Stimulated activated CD4-positive, alpha-beta T cell treated with anti-CD3 and anti-CD28 coated beads, Interleukin-15, amount 100 ng/mL, for 24 hours (primary cell): ENCODE measurements at regions not wholly inside any gene's neighbourhood (a gene's known extent, or its start where the extent isn't known, plus 50 kb on each side); places are given as distances from the start of the nearest gene placed in this dataset.
"Not testable (repeated sequence)": the region's sequence is repeated elsewhere in the genome, so short reads cannot be mapped to it uniquely, and the experiment has no call there.

Experiments used
- DNase-seq: peaks from one replicate; pipeline ENCODE4 v3.0.0-alpha.2; 2020

GRCh38 chr2:234590076-234590475 lies 93.2 kb upstream of the ARL4C start:
- no peak for DNase-seq

- no peak for DNase-seq
Observed at GRCh38 chr2:234588054-234588430, 91.2 kb upstream of the ARL4C start.

- no peak for DNase-seq
Observed at GRCh38 chr2:234587341-234588053, 90.6 kb upstream of the ARL4C start.

- DNase-seq, result no peak
Observed at GRCh38 chr2:234583331-234583730, 86.5 kb upstream of the ARL4C start.

- DNase-seq, result no peak
Observed at GRCh38 chr2:234580686-234581085, 83.8 kb upstream of the ARL4C start.

GRCh38 chr2:234579231-234579962 lies 82.5 kb upstream of the ARL4C start:
- no peak for DNase-seq

- DNase-seq, result no peak
Observed at GRCh38 chr2:234578389-234578788, 81.5 kb upstream of the ARL4C start.

- no peak for DNase-seq
Observed at GRCh38 chr2:234577191-234577590, 80.3 kb upstream of the ARL4C start.

GRCh38 chr2:234571620-234572407 lies 74.9 kb upstream of the ARL4C start:
- no peak for DNase-seq

- DNase-seq, result no peak
Observed at GRCh38 chr2:234570476-234570875, 73.6 kb upstream of the ARL4C start.

GRCh38 chr2:234569776-234570430 lies 73.0 kb upstream of the ARL4C start:
- no peak for DNase-seq

DNA sequence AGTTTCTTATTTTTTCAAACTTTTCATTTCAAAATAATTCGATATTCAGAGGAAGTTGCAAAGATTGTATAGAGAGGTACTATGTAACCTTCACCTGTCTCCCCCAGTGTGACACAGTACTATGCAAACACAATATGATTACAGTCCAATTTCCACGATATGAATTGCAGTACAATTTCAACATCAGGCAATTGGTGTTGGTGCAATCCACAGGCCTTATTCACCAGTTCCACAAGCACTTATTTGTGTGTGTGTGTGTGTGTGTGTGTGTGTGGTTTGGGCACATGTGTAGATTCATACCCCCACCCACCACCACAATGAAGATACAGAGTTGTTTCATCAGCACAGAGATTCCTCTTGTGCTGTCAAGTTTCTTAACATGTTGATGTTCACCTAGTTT lies 69.7 kb upstream of the ARL4C start:
- DNase-seq, result no peak

GRCh38 chr2:234565842-234566619 lies 69.2 kb upstream of the ARL4C start:
- no peak for DNase-seq

DNA sequence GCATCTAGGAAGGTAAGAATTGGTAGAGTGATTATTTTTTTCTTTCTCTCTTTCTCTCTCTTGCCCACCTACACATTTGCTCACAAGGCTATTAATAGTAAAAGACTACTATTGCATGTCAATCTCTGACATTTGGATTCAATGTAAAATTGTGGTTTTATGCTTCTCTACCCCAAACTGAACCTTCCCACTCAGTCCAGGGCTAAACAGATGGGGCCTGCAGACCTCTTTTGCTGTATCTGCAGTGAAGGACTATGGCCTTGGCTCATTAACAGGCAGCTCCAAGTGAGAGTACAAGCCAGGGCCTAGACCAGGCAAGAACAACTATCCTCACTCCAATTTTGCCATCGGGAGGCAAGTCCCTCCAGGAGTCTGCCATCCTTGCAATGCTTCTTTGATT lies 68.3 kb upstream of the ARL4C start:
- DNase-seq, result no peak

GRCh38 chr2:234564699-234565098 lies 67.8 kb upstream of the ARL4C start:
- no peak for DNase-seq

DNA sequence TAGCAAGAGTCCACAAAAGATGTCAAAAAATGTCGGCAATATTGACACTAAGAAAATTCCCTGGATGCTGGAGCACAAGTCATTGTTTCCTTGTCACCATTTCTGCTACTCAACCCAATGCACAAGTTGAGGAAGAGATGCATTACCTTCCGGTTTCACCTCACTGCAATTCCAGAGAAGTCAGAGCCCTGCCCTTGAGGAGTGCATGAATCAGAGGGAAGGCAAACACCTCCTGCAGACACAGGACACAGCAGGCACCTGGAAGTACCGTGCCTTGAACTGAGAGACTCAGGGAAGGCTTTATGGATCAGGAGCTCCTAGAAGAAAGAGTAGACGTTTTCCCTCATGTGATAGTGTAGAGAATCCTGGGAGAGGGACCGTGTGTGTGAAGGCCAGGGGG lies 62.7 kb upstream of the ARL4C start:
- no peak for DNase-seq

DNA sequence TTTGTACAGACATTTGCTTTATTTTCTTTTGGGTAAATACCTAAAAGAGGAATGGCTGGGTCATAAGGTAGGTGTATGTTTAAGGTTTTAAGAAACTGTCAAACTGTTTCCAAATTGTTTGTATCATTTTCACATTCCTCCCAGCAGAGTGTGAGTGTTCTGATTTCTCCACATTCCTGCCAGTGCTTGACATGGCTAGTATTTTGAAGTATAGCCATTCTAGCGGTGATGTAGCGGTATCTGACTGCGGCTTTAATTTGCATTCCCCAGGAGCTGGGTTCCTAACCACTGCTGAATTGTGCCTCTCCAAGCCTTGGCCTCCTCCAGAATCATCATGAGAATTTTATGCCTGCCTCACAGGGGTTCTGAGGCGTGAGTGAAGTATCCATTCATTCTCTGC lies 61.8 kb upstream of the ARL4C start:
- no peak for DNase-seq

DNA sequence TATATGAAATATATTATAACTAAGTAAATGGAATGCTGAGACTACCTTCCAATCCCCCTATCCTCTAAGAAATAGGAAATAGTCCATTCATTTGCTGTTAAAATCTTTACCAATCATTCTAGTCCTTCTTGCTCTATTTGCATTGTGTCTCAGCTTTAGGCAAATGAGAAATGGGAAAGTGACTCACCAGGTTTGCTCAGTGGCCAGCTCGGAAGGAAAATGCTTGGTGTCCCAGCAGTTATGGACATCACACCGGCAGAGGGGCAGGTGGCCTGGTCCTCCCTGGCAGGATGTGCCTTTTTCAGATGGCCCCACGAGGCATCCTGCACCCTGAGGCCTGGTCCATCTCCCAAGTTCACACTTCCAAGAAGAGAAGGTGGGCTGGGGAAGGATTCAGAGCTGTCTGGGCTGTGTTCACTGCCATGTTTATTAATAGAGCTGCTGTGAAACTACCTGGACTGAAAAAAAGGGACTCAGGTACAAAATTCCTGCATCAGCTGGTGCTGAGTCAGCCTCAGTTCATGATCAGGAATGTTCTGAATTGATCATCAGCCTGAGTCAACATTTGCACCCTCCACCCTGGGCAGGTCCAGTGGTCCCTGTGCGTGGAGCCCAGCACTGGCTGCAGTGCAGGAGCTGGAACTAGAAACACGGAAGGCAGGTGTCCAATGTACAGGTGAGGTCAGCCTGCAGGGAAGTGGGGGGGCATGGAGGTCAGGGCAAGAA lies 60.1 kb upstream of the ARL4C start:
- no peak for DNase-seq

DNA sequence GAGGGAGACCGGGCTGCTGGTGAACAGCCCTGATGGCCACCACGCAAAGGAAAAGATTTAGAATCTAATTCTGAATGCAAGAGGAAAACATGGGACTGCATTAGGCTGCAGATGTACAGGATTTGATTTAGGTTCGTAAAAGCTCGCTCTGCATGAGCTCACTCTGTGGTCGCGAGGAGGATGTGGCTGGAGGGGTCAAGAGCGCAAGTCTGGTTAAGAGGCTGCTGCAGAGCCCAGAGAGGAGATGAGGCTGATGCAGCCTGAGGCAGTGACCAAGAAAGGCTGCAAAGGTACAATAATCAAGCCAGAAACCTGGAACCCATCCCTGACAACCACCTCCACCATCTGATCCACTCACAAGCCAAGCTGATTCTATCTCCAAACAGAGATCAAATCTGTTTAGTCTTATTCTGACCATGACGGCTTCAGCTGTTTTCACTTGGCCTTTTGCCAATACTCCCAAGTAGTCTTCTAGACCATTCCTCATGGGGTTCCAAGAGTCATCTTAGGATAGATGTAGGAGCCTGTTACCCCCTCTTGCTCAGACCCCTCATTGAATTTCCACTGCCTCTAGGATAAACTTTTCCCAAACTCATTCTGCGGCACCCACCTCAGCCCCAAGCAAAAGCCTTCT lies 58.9 kb upstream of the ARL4C start:
- no peak for DNase-seq

GRCh38 chr2:234555161-234555560 lies 58.3 kb upstream of the ARL4C start:
- DNase-seq, result no peak

DNA sequence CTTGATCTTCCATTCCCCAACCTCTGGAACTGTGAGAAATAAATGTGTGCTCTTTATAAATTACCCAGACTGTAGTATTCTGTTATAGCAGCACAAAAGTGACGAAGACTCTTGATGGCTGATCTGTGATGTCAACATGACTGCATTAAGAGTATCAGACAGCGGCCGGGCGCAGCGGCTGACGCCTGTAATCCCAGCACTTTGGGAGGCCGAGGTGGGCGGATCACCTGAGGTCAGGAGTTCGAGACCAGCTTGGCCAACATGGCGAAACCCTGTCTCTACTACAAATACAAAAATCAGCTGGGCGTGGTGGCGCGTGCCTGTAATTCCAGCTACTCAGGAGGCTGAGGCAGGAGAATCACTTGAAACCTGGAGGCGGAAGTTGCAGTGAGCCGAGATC lies 56.3 kb upstream of the ARL4C start:
- DNase-seq, result not testable (repeated sequence)
